Esophagus squamous epithelium (tissue), 4 donors: ENCODE measurements at regions not wholly inside any gene's neighbourhood (a gene's known extent, or its start where the extent isn't known, plus 50 kb on each side); places are given as distances from the start of the nearest gene placed in this dataset.

Experiments
- CTCF ChIP-seq, 6 experiments: fragments of 450-650 bp in 4 of 6; fragments of 200-600 bp in 2 of 6; sonication (generic) in 2 of 6; IDR thresholded peaks; one replicate each; pipeline ENCODE4 v1.5.1; 2016 to 2019; ENCODE audit warnings: antibody characterized with exemption in 6 of 6, mild to moderate bottlenecking in 4 of 6, moderate library complexity in 4 of 6
- POLR2A ChIP-seq, 4 donors: fragments of 450-650 bp; IDR thresholded peaks; one replicate each; pipeline ENCODE4 v1.6.1; 2017; ENCODE audit warnings: antibody characterized with exemption in 4 of 4, mild to moderate bottlenecking in 4 of 4, moderate library complexity in 3 of 4

GRCh38 chr12:77319166-77319565 lies 253.8 kb upstream of the E2F7 start:
- no peak for TF ChIP-seq CTCF (IDR thresholded peaks at IDR 0.05)
- TF ChIP-seq POLR2A (IDR thresholded peaks at IDR 0.05), result no peak
